ENCODE measurements at regions not wholly inside any gene's neighbourhood (a gene's known extent, or its start where the extent isn't known, plus 50 kb on each side); places are given as distances from the start of the nearest gene placed in this dataset.

DNA sequence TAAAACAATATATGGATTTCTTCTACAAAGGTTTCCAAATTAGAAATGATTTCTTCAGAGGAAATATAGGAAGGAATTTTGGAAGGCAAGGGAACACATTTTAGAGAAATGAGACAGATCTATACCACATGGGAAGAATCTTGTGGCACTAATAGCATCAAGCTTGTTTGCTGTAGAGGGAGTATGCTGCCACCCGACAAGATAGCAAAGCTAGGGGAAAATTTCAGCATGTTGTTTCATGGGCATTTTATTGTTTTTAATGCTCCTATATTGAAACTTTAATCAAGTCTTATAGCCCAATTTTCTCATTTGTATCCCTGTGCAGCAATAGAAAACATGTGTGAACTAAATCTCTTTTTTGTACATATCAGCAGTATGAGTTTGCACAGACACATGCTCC, 551.7 kb upstream of the INTU start:
- no peak for TF ChIP-seq CTCF (CRISPR knock-in tag; IDR thresholded peaks at IDR 0.05)
- no peak for TF ChIP-seq JUN (CRISPR knock-in tag; IDR thresholded peaks at IDR 0.05)
- no peak for TF ChIP-seq TAF1 (CRISPR knock-in tag; IDR thresholded peaks at IDR 0.05)
- no peak for TF ChIP-seq ESRRA (CRISPR knock-in tag; IDR thresholded peaks at IDR 0.05; ENCODE audit: low read depth)
- no peak for TF ChIP-seq ZBTB7A (CRISPR knock-in tag; IDR thresholded peaks at IDR 0.05)
- no peak for TF ChIP-seq POLR2AphosphoS5 (IDR thresholded peaks at IDR 0.05; ENCODE audit: low read depth, low read length)
- TF ChIP-seq ZNF883 (CRISPR knock-in tag; IDR thresholded peaks at IDR 0.05; ENCODE audit: not compliant biosample characterization), result no peak
- no peak for TF ChIP-seq SP2 (CRISPR knock-in tag; IDR thresholded peaks at IDR 0.05)
- TF ChIP-seq ZFP36L2 (CRISPR knock-in tag; IDR thresholded peaks at IDR 0.05), result no peak
